KG1 (cell line): ENCODE measurements at regions not wholly inside any gene's neighbourhood (a gene's known extent, or its start where the extent isn't known, plus 50 kb on each side); places are given as distances from the start of the nearest gene placed in this dataset.

Source experiments
- DNase-seq: peaks from one replicate; lab custom pipeline; 2025; lab: John Stamatoyannopoulos, UW

DNA sequence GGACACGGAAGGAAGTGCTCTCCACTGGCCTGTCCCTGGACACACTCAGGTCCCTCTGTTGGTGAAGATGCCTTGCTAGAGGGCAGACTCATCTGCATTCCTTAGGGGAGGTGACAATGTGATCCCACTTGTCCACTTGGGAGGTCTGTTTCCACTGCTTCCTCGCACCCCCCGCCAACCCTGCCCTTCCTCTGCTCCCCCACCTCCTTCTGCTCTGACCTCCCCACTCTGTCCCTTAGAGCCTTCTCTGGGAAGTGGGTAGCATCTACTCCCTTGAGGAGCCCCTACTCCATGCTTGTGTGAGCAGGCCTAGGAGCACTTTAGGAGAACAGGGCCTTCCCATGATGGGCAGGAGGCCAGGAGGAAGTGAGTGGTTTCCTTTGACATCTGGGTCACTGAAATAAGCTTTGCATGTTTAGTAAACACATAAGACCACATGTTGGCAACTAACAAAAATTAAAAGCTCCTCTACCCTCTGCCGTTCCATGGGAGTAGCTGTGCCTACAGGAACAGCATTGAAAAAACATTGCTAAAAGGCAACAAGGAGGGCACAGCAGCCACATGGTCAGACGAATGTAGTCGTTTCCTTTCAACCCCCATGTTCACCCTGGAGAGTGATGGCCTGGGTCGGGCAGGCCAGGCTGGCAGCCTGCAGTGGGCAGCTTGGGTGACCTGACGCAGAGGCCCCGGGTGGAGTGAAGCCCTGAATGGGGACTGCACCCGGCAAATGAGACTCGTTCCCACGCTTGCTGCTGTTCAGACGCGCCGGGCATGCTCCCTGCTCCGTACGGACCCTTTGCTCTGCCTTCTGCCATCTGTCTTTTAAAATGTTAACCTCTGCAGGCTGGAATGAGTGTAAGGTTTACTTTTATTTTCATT, 634.0 kb downstream of the IRX1 start:
- no peak for DNase-seq

DNA sequence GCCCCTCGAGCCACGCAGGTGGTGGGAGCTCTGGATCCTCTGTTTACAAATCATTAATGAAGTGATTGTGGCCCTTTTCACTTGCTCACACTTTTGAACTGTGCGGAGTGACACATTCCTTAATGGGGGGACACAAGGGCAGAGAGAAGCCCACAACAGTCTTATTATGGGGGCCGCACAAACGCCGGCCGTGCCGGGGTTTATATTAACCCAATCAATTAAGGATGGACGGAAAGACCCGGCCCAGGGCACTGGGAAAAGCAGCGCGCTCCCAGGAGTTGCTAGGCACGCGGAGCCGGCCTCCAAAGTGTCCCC, 634.8 kb downstream of the IRX1 start:
- DNase-seq: no peak

DNA sequence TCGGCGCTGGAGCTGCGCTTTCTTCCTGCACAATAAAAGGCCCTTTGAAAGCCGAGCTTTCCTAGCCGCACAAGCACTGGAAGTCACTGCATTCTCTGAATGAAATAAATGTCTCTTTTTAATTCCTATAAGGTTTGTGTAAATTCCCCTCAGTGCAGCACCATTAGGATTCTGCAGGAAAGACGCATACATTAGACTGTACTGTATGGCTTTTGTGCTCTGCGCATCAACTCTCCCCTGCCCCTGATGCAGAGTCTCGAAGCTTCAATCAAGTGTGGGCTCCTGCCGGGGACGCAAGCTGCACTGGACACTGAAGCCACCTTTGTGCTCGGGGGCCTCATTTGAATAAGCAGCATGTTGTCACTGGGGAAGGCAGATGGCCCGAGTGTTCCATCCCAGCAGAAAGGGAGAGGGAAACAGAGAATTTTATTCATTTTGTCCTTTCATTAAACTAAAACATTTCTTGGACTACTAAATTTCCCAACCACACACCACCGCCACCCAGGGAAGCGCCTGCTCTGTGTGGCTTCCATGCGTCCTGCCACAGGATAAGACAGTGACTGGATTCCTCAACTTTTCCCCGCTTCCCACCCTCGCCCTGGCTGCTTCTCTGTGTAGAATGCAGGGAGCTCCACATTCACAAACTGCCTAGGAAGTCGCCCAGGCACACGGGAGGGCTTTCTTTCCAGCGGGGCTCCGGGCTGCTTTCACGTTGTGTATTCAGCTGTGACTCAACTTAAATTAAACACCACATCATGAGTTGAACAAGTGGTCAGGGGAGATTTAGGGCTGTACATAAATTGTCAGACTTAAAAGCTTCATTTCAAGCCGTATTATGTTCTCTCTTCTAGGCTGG, 635.4 kb downstream of the IRX1 start:
- no peak for DNase-seq

DNA sequence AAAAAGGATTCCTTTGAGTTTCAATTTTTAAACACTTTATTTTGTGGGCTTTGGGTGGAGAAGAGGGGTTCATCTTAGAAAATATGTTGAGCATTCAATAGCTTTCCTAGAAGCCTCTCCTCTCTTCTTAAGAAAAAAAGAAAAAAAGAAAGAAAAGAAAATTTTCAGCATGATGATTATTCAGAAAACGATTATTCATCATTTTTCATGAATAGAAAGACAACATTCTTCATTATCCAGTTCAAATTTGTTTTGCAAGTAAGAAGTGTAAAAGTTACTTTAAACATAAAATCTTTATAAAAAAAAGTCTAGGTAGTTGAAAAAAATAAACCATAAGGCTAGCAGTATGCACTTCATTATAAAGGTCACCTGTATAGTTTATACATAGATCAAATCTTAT, 636.5 kb downstream of the IRX1 start:
- no peak for DNase-seq

DNA sequence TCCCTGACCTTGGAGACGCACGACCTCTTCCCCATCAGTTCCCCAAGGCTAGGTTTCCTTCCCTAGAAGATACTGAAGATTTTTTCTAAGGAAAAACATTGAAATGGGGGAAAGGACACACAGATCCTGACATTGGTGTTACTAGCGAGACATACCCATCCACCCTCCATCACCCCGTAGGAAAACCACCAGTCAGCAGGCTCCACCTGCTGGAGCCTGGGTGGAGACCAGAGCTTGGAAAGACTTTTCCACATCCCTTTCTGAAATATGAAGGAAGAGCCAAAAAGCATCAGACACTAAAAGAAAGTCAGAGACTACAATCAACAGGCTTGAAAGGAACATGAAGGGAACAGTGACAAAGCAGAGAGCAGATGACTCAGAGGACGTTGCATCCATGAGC, 638.0 kb downstream of the IRX1 start:
- no peak for DNase-seq

DNA sequence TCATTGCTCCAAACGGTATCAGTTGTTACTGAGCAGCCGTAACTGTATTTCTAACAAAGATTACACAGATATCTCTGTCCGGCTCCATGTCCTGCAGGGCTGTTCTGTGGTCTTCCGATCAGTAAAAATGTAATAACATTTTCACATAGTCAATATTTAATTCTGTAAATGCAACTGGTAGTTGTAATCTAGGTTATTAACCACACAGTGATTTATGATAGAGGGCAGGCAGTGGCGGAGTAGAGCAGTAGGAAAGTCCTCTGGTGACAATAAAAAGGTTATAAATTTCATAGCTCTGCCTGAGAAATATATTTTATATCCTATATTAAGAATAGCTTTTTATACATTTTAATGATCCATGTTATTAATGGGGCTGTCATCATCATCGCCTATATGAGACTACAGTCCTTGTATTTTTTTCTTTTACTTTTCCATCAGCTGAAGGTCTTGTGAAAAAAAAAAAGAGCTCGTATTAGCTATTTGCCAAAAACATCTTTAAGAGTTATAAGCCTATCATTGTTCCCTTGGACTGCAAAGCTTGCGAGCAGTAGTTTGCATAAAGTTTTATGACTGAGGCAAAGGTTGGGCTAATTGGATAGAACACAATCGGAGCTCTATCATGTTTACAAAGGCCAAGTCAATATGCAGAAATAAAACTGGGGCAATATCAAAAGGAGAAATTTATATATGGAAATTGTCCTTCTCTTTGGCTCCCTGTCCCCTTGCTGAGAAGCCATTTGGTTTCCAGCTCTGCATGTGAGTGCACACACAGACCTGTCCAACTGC, 648.0 kb downstream of the IRX1 start:
- DNase-seq: no peak

DNA sequence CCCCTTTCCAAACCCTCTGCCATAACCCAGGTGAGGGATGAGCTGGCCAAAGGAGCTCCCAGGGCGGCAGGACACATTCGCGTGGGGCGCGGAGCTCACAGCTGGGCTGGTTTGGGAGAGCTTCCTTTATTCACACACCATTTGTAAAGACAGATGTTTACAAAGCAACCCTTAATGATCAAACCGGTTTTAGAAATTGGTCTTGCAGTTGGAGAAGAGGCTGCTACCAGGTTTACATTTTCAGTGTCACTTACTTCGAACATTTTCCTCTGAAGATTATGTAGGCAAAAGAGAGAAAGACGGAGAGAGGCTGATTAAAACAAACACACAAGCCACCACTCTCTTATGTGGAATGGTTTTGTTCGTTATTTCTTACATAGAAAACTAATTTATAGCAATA, 648.7 kb downstream of the IRX1 start:
- no peak for DNase-seq

DNA sequence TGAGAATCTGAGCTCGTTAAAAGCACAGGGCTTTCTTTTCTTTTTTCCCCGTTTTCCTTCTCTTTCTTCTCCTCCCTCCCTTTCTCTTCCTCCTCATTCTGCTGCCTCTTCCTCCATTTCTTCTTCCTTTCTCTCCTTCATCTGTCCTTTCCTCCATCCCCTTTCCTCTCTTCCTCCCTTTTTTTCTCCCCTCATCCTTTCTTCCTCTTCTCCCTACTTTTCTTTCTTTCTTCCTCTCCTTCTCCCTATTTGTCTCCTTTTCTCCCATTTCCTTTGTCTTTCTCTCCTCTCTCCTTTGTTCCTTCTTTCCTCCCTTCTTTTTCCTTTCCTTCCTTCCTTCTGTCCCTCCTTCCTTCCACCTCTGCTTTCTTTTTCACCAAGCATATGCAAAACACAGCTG, 649.4 kb downstream of the IRX1 start:
- DNase-seq: no peak

DNA sequence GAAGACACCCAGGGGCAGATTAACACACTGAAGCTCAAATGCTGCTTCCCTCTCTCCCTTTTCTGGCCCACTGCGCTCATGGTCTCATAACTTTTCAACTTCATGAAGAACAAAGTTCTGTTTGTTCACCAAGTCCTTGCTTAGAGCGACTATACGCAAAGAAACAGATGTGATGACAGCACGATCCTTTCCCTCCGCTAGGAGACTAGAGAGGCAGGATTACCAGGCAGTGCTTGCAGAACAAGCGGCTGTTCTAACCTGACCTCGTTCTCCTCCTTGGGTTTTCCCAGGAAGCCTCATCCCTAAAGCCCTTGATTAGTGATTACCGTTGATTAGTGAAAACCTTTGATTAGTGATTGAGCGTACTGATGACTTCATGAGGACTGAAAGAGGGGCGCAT, 649.9 kb downstream of the IRX1 start:
- no peak for DNase-seq

DNA sequence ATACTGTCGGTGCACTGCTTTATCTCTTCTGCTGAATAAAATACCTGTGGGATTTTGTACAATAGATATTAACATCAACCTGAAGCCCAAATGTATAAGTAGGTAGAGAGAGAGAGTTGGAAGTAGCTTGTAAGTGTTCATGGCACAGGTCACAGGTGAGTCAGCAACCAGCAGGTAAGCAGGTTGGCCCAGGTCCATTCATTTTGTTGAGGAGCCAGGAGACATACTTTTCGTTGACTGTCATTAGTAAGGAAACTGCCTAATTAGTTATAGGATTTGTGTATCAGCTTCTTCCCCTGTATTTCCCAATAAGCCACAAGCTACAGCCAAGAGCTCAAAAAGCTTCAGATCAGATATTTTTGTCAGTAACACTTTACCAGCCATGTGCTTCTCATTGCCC, 650.8 kb downstream of the IRX1 start:
- no peak for DNase-seq

- no peak for DNase-seq
These were observed 654.6 kb downstream of the IRX1 start for GRCh38 chr5:4250254-4250653.

- no peak for DNase-seq
These were observed 656.8 kb downstream of the IRX1 start for GRCh38 chr5:4252385-4252784.

GRCh38 chr5:4254736-4255135, 659.1 kb downstream of the IRX1 start:
- no peak for DNase-seq

DNA sequence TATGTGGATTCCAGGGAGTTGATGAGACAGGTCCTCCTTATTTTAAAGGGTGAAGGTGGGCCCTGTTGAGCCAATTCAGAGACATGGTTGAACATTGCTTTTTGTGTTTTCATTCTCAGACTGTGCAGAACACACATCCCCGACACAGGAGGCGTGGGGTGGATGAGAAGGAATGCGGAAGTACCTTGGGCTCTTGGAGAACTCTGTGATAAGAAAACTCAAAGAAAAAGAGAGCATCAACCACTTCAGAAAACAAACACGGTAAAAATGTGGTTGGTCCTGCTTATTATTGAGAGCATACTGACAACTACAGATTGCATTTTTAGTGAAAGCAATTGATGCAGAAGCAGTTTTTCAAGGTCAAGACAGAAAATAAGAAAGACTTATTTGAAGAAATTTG, 659.8 kb downstream of the IRX1 start:
- DNase-seq: no peak

DNA sequence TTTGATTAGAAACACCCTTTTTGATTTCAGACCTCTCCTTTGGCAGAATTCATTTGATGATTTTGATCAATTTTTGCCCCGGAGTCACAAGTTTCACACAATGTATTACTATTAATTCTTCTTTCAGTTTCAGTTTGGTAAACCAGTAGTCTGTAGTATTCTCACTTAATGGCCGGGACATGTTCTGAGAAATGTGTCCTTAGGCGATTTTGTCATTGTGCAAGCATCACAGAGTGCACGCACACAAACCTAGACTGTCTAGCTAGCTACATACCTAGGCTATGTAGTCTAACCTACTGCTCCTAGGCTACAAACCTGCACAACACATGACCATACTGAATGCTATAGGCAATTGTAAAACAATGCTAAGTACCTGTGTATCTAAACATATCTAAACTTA, 662.5 kb downstream of the IRX1 start:
- no peak for DNase-seq

DNA sequence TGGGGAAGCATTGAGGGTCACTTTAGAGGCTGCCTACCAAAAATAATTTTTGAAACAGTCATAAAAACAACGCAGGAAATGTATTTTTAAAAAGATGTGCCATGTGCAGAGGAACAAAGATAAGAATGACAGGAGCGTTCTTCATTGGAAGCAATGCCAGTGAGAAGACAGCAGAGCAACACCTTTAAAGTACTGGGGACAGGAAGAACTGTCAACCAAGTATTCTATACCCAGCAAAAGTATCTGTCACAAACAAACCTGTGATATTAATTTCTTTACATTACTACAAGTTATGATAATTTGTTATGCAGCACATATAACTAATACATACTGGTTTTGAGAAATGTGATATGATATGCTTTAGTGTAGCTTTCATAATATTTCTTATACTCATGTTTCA, 675.6 kb downstream of the IRX1 start:
- no peak for DNase-seq

DNA sequence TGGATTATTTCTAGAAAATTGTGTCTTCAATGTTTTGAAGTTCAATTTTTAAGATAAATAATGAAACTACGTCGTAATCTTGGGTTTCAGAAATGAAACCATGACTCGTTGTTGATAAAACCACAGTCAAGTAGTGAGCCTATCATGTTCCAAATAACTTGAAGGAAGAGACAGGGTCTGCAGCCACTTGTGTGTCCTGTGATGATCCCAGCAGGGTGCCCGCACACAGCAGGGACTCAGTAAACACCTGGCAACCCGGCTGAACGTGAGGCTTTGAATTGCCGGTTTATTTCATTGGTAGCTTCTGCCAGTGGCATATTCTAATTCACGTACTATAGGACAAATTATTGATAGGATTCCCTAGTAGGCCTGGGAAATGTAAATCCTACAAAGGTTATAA, 679.6 kb downstream of the IRX1 start:
- DNase-seq: no peak

- DNase-seq: no peak
These were observed 699.2 kb downstream of the IRX1 start for GRCh38 chr5:4294878-4295277.

DNA sequence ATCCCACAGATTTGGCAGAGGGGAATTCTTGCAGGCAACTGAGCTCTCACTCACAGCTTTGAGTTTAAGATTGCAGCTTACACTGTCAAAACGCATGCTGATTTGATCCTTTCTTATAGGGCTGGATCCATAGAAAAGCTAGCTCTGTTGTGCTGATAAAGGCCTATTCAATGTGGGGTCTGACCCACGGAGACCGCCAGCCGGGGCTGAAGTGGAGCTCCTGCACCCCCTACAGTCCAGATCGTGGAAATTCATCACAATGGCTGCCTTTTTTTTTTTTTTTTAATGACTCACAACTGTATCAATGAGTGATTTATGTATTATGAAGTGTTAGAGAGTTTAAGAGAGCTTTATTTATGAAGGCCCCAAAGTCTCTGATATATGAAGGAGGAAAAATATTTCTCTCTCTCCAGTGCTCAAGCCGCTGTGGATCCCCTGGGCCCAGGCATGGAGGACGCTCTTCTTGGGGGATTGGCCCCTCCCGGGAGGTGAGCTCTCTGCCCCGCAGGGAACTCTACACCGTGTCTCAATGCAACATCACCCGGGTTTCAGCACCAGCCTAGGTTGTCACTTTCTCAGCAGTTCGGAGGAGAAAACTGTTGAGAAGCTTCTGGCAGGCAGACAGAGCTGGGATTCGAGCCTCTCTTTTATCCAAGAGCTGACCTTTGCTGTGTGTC, 700.2 kb downstream of the IRX1 start:
- DNase-seq: no peak

DNA sequence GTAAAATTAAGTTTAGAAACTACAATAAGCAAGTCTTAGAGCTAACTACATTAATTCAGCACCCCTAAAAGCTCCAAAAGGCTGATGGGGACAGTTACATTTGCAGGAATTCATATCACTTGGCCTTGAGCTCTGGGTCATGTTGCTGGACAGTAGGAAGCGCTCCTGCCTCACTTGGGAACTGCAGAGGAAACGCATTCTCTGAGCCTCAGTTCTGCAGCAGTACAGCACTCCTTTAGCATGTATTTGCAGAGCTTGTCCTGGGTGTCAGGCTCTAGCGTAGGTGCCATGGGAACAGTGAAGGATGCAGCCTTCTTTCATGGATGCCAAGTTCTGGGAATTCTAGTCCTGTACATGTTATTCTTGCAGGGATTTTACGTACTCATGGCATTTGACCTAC, 710.4 kb downstream of the IRX1 start:
- no peak for DNase-seq

DNA sequence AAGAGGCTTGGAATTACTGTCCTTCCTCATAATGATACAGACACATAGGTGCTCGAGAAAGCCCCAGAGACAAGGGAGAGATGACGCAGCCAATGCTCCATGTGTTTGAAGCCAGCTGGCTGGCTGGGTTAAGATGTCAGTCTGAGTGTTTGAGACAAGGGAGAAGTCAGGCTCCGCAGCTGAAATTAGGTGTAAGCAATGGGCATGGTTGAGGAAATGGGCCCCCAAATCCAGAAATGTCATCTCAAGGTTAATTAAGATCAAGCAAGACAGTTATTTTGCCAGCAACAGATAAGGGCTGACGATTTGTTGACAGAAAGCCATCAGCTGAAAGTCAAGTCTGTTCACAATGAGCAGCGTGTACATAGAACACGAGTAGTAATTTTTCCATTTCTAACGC, 713.4 kb downstream of the IRX1 start:
- DNase-seq: no peak

GRCh38 chr5:4313138-4313537, 717.5 kb downstream of the IRX1 start:
- DNase-seq: no peak
